DOHH2 (cell line): ENCODE measurements at regions not wholly inside any gene's neighbourhood (a gene's known extent, or its start where the extent isn't known, plus 50 kb on each side); places are given as distances from the start of the nearest gene placed in this dataset.

Source experiments
- H3F3A ChIP-seq: fragments of 200-600 bp; sonication (generic), shearing (Covaris generic); 2 replicates; pipeline ENCODE4 v1.6.0; 2016; ENCODE audit warnings: antibody characterized with exemption, mild to moderate bottlenecking; ENCODE audit not compliant: control insufficient read depth, insufficient read depth
- H3K27ac ChIP-seq: fragments of 200-600 bp; sonication (generic); 2 replicates; pipeline ENCODE4 v1.5.1; 2014; ENCODE audit warnings: low read depth, mild to moderate bottlenecking, low read length, moderate library complexity
- H3K27me3 ChIP-seq: fragments of 200-600 bp; sonication (generic); 2 replicates; pipeline ENCODE4 v1.6.1; 2014; ENCODE audit warnings: mild to moderate bottlenecking, low read length, mixed read lengths; ENCODE audit not compliant: control insufficient read depth
- H3K36me3 ChIP-seq: fragments of 200-600 bp; sonication (generic); 2 replicates; pipeline ENCODE4 v1.6.1; 2014; ENCODE audit warnings: mild to moderate bottlenecking, low read length, moderate library complexity, mixed read lengths; ENCODE audit not compliant: control insufficient read depth
- H3K4me1 ChIP-seq: fragments of 200-600 bp; sonication (generic); 2 replicates; pipeline ENCODE4 v1.6.1; 2014; ENCODE audit warnings: mild to moderate bottlenecking, low read length, mixed read lengths; ENCODE audit not compliant: control insufficient read depth
- H3K4me2 ChIP-seq: fragments of 200-600 bp; sonication (generic); 2 replicates; pipeline ENCODE4 v1.6.0; 2014; ENCODE audit warnings: mild to moderate bottlenecking, low read length, moderate library complexity
- H3K4me3 ChIP-seq: fragments of 200-600 bp; sonication (generic); 2 replicates; pipeline ENCODE4 v1.5.1; 2014; ENCODE audit warnings: mild to moderate bottlenecking, low read length, mixed read lengths
- H3K79me2 ChIP-seq: fragments of 200-600 bp; sonication (generic); 2 replicates; pipeline ENCODE4 v1.6.1; 2014; ENCODE audit warnings: mild to moderate bottlenecking, low read length, mixed read lengths; ENCODE audit not compliant: control insufficient read depth
- H3K9me2 ChIP-seq: fragments of 200-600 bp; sonication (generic); replicated peaks from 2 replicates; pipeline ENCODE4 v1.6.1; 2014; ENCODE audit warnings: mild to moderate bottlenecking, low read length, mixed read lengths; ENCODE audit not compliant: control insufficient read depth
- H3K9me3 ChIP-seq: fragments of 200-600 bp; sonication (generic); 2 replicates; pipeline ENCODE4 v1.6.1; 2014; ENCODE audit warnings: antibody characterized with exemption, low read length, mixed read lengths; ENCODE audit not compliant: control insufficient read depth, insufficient read depth
- H4K20me1 ChIP-seq: fragments of 200-600 bp; sonication (generic); 2 replicates; pipeline ENCODE4 v1.6.0; 2014; ENCODE audit warnings: low read depth, mild to moderate bottlenecking, antibody characterized with exemption, low read length, moderate library complexity; ENCODE audit not compliant: control insufficient read depth, insufficient read depth
- EZH2phosphoT487 ChIP-seq: fragments of 200-600 bp; sonication (generic); IDR thresholded peaks from 2 replicates; pipeline ENCODE4 v1.6.1; 2017; ENCODE audit warnings: borderline replicate concordance, mild to moderate bottlenecking, antibody characterized with exemption, low read length, moderate library complexity, mixed read lengths
- TF ChIP-seq, protein P1 (sequence below): fragments of 200-600 bp; sonication (generic); IDR thresholded peaks from one replicate; pipeline ENCODE4 v1.5.1; 2014; ENCODE audit warnings: antibody characterized with exemption, mild to moderate bottlenecking, low read depth, low read length; ENCODE audit not compliant: poor library complexity, severe bottlenecking

DNA sequence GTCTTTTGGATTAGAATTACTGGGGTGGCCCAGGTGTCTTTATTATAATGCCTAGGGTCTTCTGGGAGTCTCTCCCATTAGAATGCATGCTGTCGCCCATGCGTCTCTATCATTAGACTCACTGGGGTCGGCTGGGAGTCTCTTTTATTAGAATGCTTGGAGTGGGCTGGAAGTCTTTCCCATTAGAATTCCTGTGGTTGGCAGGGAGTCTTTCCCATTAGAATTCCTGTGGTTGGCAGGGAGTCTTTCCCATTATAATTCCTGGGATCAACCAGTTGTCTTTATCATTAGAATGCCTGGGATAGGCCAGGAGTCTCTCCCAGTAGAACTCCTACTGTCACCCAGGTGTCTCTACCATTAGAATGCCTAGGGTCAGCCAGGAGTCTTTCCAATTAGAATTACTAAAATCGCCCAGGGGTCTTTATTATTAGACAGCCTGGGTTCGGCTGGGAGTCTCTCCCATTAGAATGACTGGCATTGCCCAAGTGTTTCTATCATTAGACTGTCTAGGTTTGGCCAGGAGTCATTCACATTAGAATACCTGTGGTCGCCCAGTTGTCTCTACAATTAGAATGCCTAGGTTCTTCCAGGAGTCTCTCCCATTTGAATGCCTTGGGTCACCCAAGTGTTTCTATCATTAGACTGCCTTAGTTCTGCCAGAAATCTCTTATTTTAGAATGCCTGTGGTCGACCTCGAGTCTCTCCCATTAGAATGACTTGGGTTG is 1558.5 kb downstream of the UQCRFS1 start:
- no peaks in the 10 kb centered on the region for H3F3A ChIP-seq
- H4K20me1 ChIP-seq, result no peaks in the 10 kb centered on the region
- TF ChIP-seq EZH2phosphoT487, result no peak
- TF ChIP-seq, protein P1, sequence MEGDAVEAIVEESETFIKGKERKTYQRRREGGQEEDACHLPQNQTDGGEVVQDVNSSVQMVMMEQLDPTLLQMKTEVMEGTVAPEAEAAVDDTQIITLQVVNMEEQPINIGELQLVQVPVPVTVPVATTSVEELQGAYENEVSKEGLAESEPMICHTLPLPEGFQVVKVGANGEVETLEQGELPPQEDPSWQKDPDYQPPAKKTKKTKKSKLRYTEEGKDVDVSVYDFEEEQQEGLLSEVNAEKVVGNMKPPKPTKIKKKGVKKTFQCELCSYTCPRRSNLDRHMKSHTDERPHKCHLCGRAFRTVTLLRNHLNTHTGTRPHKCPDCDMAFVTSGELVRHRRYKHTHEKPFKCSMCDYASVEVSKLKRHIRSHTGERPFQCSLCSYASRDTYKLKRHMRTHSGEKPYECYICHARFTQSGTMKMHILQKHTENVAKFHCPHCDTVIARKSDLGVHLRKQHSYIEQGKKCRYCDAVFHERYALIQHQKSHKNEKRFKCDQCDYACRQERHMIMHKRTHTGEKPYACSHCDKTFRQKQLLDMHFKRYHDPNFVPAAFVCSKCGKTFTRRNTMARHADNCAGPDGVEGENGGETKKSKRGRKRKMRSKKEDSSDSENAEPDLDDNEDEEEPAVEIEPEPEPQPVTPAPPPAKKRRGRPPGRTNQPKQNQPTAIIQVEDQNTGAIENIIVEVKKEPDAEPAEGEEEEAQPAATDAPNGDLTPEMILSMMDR, result no peak
- H3K27me3 ChIP-seq, result no peaks in the 10 kb centered on the region
- peaks cover 19% of the 10 kb centered on the region; the same call in 1 of the 2 replicates for H3K9me3 ChIP-seq
- no peak overlapping the region for H3K4me2 ChIP-seq
- H3K36me3 ChIP-seq, result no peaks in the 10 kb centered on the region
- no peaks in the 10 kb centered on the region for H3K79me2 ChIP-seq
- H3K4me3 ChIP-seq, result no peak overlapping the region
- H3K9me2 ChIP-seq, result no peaks in the 10 kb centered on the region
- no peak overlapping the region for H3K27ac ChIP-seq
- no peaks in the 10 kb centered on the region for H3K4me1 ChIP-seq

DNA sequence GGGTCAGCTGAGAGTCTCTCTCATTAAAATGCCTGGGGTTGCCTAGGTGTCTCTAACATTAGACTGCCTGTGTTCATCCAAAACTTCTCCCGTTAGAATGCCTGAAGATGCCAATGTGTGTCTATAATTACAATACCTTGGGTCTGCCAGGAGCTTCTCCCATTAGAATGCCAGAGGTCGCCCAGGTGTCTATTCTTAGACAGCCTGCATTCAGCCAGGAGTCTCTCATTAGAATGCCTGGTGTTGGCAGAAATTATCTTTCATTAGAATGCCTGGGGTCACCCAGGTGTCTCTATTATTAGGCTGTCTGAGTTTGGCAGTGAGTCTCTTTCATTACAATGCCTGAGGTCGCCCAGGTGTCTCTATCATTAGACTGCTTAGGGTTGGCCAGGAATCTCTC is 1560.2 kb downstream of the UQCRFS1 start:
- H3K4me3 ChIP-seq, result no peak overlapping the region
- no peaks in the 10 kb centered on the region for H3K36me3 ChIP-seq
- TF ChIP-seq EZH2phosphoT487, result no peak
- TF ChIP-seq, protein P1, result no peak
- H4K20me1 ChIP-seq, result no peaks in the 10 kb centered on the region
- H3K4me1 ChIP-seq, result no peaks in the 10 kb centered on the region
- peaks cover 7% of the 10 kb centered on the region; the same call in 1 of the 2 replicates for H3K9me3 ChIP-seq
- H3K4me2 ChIP-seq, result no peak overlapping the region
- H3K9me2 ChIP-seq, result no peaks in the 10 kb centered on the region
- H3K27ac ChIP-seq, result no peak overlapping the region
- no peaks in the 10 kb centered on the region for H3K79me2 ChIP-seq
- H3K27me3 ChIP-seq, result no peaks in the 10 kb centered on the region
- H3F3A ChIP-seq, result no peaks in the 10 kb centered on the region

DNA sequence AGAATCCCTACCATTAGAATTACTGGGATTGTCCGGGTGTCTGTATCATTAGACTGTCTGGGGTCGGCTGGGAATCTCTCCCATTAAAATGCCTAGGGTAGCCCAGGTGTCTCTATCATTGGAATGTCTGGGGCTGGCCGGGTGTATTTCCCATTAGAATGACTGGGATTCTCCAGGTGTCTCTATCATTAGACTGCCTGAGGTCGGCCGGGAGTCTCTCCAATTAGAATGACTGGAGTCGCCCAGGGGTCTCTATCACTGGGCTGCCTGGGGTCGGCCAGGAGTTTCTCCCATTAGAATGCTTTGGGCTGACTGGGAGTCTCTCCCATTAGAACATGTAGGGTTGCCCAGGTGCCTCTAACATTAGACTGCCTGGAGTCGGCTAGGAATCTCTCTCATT is 1560.7 kb downstream of the UQCRFS1 start:
- no peak for TF ChIP-seq EZH2phosphoT487
- TF ChIP-seq, protein P1, result no peak
- Histone ChIP-seq H3K4me1 (no peaks in the 10 kb centered on the region), H3K9me3 (peaks cover 5% of the 10 kb centered on the region; the same call in 1 of the 2 replicates)

More for the DNA sequence above, 1560.7 kb downstream of the UQCRFS1 start:
- H3K27ac ChIP-seq, result no peak overlapping the region
- no peaks in the 10 kb centered on the region for H3K9me2 ChIP-seq
- no peak overlapping the region for H3K4me2 ChIP-seq
- H4K20me1 ChIP-seq, result no peaks in the 10 kb centered on the region
- H3K27me3 ChIP-seq, result no peaks in the 10 kb centered on the region
- no peaks in the 10 kb centered on the region for H3F3A ChIP-seq
- H3K79me2 ChIP-seq, result no peaks in the 10 kb centered on the region
- H3K4me3 ChIP-seq, result no peak overlapping the region
- no peaks in the 10 kb centered on the region for H3K36me3 ChIP-seq
